ENCODE measurements at regions not wholly inside any gene's neighbourhood (a gene's known extent, or its start where the extent isn't known, plus 50 kb on each side); places are given as distances from the start of the nearest gene placed in this dataset.
"Not testable (repeated sequence)": the region's sequence is repeated elsewhere in the genome, so short reads cannot be mapped to it uniquely, and the experiment has no call there.

DNA sequence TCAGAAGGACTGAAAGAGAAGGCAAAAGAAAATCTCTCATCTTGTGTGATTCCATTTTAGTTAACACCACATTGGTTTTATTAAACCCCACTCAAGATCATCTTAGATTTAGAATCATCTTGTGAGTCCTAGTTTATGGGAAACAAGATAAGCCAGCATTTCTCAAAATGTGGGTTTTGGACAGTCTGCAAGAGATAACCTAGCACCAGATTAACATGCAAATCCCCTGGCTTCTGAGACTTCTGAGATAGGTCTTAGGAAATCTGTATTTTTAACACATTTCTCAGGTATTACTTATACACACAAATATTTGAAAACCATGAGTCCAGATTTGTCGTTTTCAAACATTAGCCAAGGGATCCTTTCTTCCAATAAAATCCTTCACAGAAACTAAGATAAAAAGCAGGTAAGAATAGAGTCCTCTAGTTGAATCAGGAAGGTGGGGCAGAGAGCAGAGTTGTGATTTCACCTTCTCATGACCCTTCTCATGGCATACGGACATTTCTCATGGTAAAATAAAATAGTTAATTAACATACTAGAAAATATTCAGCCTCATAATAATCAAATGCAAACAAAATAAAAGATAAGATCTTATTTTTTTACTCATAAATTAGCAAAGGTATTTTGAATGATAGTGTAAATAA, 287.2 kb upstream of the FN1 start:
- Histone ChIP-seq H3K36me3 (ENCODE audit: insufficient read depth) (no peaks in the 10 kb centered on the region), H3K27ac (ENCODE audit: low read depth) (no peak overlapping the region)
- WGBS = 43% methylated on average over 2 of the region's 2 CpGs

DNA sequence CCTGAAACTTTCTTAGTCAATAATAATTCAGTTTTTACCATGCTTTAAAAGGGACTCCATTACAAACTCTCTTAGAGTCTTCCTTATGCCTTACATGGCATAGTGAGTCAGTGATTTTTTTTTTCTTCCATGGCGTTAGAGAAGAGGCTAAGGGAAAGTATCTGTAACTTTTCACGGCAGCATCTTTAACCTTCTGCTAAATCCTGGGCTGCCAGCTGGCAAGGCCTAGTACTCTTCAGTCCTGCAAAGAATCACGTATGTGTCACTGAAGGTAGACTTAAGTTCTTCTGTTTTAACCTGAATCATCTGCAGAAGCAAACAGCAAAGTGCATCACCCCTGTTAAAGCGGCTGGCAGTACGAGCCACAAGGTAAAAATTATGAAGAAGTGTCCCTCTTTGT, 286.3 kb upstream of the FN1 start:
- H3K27ac ChIP-seq (ENCODE audit: low read depth) = no peak overlapping the region
- H3K4me1 ChIP-seq (ENCODE audit: insufficient read depth) = no peaks in the 10 kb centered on the region
- 51% methylated on average over 5 of the region's 5 CpGs for WGBS
- no peak overlapping the region for H3K4me3 ChIP-seq (ENCODE audit: low read depth, low read length)
- DNase-seq (ENCODE audit: extremely low spot score) = no peak
- H3K36me3 ChIP-seq (ENCODE audit: insufficient read depth) = no peaks in the 10 kb centered on the region

More for the DNA sequence above, 287.2 kb upstream of the FN1 start:
- H3K4me1 ChIP-seq (ENCODE audit: insufficient read depth) = no peaks in the 10 kb centered on the region
- DNase-seq (ENCODE audit: extremely low spot score) = no peak
- H3K4me3 ChIP-seq (ENCODE audit: low read depth, low read length) = no peak overlapping the region

DNA sequence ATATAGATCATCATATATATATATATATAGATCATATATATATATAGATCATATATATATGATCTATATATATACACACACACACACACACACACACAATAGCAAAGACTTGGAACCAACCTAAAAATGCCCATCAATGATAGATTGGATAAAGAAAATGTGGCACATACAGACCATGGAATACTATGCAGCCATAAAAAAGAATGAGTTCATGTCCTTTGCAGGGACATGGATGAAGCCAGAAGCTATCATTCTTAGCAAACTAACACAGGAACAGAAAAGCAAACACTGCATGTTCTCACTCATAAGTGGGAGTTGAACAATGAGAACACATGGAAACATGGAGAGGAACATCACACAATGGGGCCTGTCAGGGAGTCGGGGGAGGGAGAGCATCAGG, 285.6 kb upstream of the FN1 start:
- not testable (repeated sequence) for DNase-seq (ENCODE audit: extremely low spot score); H3K27ac ChIP-seq (ENCODE audit: low read depth); H3K36me3 ChIP-seq (ENCODE audit: insufficient read depth); H3K4me3 ChIP-seq (ENCODE audit: low read depth, low read length); H3K4me1 ChIP-seq (ENCODE audit: insufficient read depth)
- WGBS = 96% methylated on average over 1 of the region's 1 CpG

DNA sequence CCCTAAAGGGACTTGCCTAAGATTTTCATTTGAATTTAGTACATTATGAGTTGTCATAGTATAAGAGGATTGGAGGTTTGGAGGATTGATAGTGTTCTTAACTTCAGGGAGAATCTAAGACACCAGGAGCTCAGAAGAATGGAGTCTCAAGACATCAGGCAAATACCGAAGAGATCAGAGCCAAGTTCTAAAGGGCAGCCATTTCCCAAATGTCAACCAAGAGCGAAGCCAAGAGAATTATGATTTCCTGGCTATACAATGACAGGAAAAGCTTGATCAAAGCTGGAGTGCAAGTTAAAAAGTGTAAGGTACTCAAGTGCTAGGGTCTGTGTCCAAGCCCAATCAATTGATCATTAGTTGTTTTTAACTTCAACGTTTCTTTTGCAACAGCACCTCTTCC, 283.0 kb upstream of the FN1 start:
- 59% methylated on average over 3 of the region's 3 CpGs for WGBS
- no peak for DNase-seq (ENCODE audit: extremely low spot score)
- no peak overlapping the region for H3K4me3 ChIP-seq (ENCODE audit: low read depth, low read length)
- H3K36me3 ChIP-seq (ENCODE audit: insufficient read depth) = no peaks in the 10 kb centered on the region
- H3K27ac ChIP-seq (ENCODE audit: low read depth) = no peak overlapping the region
- no peaks in the 10 kb centered on the region for H3K4me1 ChIP-seq (ENCODE audit: insufficient read depth)

DNA sequence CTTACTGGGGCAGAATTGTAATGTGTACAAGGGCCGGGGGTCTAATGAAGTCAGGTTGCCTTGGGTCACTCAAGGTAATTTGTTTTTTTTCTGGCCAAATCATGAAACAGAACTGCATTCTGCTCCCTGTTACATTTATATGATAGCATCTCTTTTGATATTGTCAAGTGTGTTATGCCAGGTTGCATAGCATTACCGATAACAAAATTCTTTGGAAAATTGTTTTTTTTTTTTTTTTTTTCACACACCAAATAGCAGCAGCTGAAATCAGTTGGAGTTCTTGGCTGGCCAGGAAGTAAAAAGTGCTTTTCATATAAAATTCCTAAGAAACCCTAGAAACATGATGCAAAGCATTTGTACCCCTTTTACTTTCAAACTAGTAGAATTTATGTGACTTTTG, 282.6 kb upstream of the FN1 start:
- H3K4me3 ChIP-seq (ENCODE audit: low read depth, low read length) = no peak overlapping the region
- 27% methylated on average over 2 of the region's 2 CpGs for WGBS
- no peaks in the 10 kb centered on the region for H3K36me3 ChIP-seq (ENCODE audit: insufficient read depth)
- no peaks in the 10 kb centered on the region for H3K4me1 ChIP-seq (ENCODE audit: insufficient read depth)
- no peak for DNase-seq (ENCODE audit: extremely low spot score)
- no peak overlapping the region for H3K27ac ChIP-seq (ENCODE audit: low read depth)

DNA sequence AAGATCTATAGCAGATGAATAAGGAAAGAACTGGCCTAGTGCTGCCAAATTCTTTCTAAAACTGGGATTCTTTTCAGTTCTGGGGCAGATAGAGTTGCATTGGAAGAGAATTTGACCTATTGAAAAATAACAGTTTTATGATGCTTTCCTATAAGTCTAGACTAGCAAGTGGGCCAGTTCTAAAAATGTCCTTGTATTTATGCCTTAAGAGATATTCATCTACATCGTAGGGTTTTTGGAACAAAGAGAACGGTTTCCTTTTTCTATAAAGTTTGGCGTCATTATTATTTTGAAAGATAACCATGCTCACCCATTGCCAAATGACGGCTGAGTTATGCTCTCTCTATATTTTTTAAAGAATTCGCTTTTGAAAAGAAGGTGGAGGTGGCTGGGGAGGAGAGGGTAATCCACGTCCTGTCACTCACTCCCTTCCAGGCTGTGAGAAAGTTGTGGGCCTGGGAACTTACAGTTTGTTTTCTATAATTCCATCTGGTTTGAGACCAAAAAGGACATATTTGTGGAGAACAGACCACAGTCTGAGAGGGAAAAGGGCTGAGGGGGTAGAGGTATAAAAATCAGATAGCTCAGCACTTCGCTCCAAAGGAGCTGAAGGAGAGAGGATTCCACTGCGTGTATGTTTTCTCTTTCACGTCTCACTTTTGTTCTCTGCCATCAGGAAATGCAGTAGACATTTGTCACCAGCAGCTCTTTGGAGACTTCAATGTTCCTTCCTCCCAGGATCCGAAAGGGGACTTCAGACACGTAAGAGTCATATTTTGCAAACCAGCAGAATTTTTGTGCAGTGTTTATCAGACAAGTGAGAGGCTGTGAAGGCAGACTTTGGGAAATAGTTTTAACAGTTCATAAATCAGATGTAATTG, 281.9 kb upstream of the FN1 start:
- WGBS = 34% methylated on average over 11 of the region's 11 CpGs
- Histone ChIP-seq H3K36me3 (ENCODE audit: insufficient read depth) (no peaks in the 10 kb centered on the region), H3K4me3 (ENCODE audit: low read depth, low read length) (no peak overlapping the region), H3K4me1 (ENCODE audit: insufficient read depth) (no peaks in the 10 kb centered on the region), H3K27ac (ENCODE audit: low read depth) (no peak overlapping the region)
- DNase-seq (ENCODE audit: extremely low spot score) = peak; percentile 41

DNA sequence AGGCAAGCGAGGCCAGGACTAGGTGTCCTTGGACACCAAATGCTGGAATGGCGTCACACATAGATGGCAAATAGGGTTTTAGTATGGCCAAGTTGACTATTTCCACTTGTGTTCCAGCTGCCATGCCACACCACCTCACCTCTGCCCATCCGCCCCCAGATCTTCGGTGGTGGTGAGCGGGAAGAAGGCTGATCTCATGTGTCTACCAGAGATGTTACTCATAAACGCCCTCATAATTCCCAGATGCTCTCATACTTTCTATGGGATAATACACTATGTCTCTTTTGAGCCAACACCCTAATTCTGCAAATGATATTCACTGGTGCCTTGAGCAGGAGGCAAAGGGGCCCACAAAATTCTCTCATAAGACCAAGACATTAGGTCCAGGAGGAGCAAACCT, 281.1 kb upstream of the FN1 start:
- Histone ChIP-seq H3K4me3 (ENCODE audit: low read depth, low read length) (no peak overlapping the region), H3K4me1 (ENCODE audit: insufficient read depth) (no peaks in the 10 kb centered on the region), H3K27ac (ENCODE audit: low read depth) (no peak overlapping the region), H3K36me3 (ENCODE audit: insufficient read depth) (no peaks in the 10 kb centered on the region)
- no peak for DNase-seq (ENCODE audit: extremely low spot score)
- 92% methylated on average over 6 of the region's 6 CpGs for WGBS

DNA sequence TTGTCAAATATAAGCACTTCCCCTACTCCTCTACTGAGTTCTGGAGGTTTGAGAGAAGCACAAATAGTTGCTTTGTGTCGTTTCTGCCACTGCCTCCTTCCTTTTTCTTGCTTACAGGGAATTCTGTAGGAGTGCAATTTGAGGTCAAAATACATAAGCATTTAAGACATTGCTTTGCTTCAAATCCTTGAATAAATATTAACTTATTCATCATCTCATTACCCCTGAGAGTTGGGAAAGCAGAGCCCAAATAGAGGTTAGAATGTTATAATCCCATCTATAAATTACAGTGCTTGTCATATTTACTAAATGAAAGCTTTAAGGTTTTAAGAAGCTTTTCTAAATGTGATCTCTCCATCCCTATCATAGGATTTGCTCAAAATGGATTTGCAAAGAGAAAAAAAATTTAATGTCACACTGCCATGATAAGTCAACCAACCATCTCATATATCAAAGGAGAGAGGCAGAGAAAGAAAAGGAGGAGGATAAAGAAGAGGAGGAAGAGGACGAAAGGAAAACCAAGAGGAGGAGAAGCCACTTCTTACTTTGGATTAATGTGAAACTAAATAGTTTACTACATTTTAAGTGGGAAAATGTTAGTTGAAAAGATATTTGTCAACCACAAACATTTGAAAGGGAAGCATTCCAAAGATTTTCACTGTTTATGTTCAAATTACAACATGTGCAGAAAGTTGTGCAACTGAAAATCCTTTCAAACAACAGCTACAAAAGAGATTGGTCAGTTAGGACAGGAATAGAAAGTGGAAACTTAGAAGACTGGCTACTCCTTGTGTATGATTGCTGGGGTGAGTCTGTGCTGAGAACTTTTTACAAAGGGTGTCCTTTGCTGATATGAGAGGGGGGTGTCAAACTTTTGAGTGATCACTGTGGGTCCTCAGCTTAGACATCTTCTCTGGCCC, 277.3 kb upstream of the FN1 start:
- H3K36me3 ChIP-seq (ENCODE audit: insufficient read depth) = no peaks in the 10 kb centered on the region
- no peak overlapping the region for H3K27ac ChIP-seq (ENCODE audit: low read depth)
- DNase-seq (ENCODE audit: extremely low spot score) = no peak
- H3K4me1 ChIP-seq (ENCODE audit: insufficient read depth) = no peaks in the 10 kb centered on the region
- WGBS = 13% methylated on average over 2 of the region's 2 CpGs
- H3K4me3 ChIP-seq (ENCODE audit: low read depth, low read length) = no peak overlapping the region

DNA sequence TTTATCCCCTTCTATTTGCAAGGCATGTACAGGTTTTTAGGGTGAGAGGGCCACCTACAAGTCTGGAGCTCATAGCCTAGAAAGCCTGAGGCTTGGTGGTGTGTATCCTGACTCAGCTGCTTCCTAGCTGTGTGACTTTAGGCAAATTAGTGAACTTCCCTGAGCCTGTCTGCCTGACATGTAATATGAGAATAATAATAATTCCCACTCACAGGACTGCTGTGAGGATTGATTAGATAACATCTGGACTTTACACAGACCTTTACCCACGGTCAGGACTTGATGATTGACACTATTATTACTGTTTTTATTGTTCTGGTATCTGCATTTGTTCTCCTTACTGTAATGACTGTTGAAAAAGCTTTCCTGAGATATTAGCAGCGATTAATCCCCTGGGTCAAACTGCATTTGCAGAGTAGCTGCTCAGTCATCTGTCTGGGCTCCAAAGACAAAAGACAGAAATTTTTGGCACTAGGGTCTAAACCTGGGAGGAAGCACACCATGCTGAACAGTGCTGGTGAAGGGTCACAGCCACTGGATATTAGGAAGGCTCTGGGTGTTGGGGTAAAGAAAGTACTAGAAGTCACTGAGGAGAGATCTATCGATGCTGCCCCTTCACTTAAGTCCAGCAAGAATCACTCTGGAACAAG, 276.5 kb upstream of the FN1 start:
- H3K4me3 ChIP-seq (ENCODE audit: low read depth, low read length) = no peak overlapping the region
- DNase-seq (ENCODE audit: extremely low spot score) = no peak
- H3K27ac ChIP-seq (ENCODE audit: low read depth) = no peak overlapping the region
- no peaks in the 10 kb centered on the region for H3K4me1 ChIP-seq (ENCODE audit: insufficient read depth)
- 14% methylated on average over 3 of the region's 3 CpGs for WGBS
- no peaks in the 10 kb centered on the region for H3K36me3 ChIP-seq (ENCODE audit: insufficient read depth)

DNA sequence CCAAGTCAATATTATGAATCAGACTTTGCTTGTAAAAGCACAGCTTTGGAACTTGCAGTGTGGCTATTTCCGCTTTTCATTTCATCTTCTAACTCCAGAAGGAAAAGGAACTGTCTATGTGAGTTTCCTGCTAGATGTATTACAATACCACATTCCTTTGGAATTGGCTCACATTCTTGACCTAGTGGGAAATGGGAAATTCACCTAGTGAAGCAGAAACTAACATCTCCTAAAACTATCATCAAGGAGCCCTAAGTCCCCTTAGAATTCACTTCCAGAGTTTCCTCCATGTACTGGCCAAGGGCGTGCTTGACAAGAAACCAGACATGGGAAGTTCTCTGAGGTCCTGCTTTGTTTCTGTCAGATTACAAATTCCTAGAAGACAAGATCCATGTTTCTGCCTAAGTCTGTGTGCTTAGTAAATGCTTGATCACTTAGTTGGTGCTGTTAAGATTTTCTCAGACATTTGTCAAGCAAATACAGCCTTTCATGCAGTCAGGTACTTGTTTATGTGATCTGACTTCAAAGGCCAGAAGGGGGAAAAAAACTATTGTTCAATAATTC, 275.7 kb upstream of the FN1 start:
- WGBS = 59% methylated on average over 2 of the region's 2 CpGs
- H3K4me1 ChIP-seq (ENCODE audit: insufficient read depth) = no peaks in the 10 kb centered on the region
- H3K27ac ChIP-seq (ENCODE audit: low read depth) = peak overlapping the region; percentile 16
- no peak for DNase-seq (ENCODE audit: extremely low spot score)
- H3K4me3 ChIP-seq (ENCODE audit: low read depth, low read length) = no peak overlapping the region
- H3K36me3 ChIP-seq (ENCODE audit: insufficient read depth) = no peaks in the 10 kb centered on the region

DNA sequence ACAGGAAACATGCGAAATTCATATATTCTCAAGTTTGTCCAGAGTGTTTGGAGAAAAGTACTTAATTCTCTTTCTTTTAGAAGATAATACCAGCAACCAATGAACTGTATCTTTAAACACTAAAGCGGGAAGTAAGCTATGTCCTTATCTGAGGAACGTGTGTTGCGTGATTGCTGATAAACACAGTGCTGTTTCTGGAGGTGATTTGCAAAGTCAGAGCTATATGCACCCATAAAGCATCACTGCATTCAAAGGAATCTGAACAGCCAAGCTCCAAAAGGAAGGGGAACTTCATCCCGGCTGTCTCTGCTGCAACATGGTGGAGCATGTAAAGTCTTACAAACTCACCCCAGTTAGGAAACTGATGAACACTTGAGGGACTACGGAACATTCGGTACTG, 271.7 kb upstream of the FN1 start:
- H3K4me1 ChIP-seq (ENCODE audit: insufficient read depth) = no peaks in the 10 kb centered on the region
- no peak for DNase-seq (ENCODE audit: extremely low spot score)
- H3K36me3 ChIP-seq (ENCODE audit: insufficient read depth) = no peaks in the 10 kb centered on the region
- H3K4me3 ChIP-seq (ENCODE audit: low read depth, low read length) = no peak overlapping the region
- no peak overlapping the region for H3K27ac ChIP-seq (ENCODE audit: low read depth)
- WGBS = 56% methylated on average over 7 of the region's 7 CpGs

DNA sequence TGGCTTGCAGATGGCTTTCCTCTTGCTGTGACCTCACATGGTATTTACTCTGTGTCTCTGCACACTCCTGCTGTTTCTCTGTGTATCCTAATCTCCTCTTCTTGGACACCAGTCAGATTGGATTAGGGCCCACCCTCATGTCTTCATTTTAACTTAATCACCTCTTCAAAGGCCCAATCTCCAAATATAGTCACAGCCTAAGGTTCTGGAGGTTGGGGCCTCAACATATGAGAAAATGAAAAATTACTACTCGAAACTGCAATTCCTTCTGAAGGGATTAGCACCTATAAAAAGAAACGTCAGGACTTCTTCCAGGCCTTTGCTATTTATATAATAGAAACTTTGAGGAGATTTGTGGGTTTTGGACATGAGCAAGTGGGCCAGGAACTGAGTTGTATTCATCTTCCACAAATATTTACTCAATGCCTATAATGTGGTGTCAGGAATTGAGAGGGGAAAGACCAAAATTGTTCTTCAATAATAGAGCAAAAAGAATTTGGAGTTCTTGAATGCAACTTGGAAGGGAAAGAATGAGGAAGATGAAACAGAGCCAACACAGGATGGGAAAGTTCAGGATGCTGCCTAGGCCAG, 270.0 kb upstream of the FN1 start:
- H3K36me3 ChIP-seq (ENCODE audit: insufficient read depth) = no peaks in the 10 kb centered on the region
- no peak overlapping the region for H3K4me3 ChIP-seq (ENCODE audit: low read depth, low read length)
- no peak for DNase-seq (ENCODE audit: extremely low spot score)
- WGBS = 33% methylated on average over 2 of the region's 2 CpGs
- H3K4me1 ChIP-seq (ENCODE audit: insufficient read depth) = no peaks in the 10 kb centered on the region
- no peak overlapping the region for H3K27ac ChIP-seq (ENCODE audit: low read depth)

DNA sequence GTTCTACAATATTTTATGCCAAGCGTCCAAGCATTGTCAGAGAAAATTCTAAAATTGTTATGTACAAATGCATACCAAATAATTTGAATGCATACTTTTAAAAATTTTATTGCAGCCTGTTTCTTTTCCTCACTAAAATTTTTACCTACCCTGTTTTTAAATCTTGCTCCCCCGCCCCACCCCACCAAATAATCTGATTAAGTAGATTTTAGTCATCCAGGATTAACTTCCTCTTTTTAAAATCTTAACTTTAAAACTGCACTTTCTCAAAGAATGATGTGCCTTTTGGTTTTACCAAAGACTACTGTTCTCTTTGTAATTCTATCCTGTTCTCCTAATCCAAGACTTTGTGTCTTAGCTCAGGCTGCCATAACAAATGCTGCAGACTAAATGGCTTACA, 269.4 kb upstream of the FN1 start:
- 84% methylated on average over 2 of the region's 2 CpGs for WGBS

More for the DNA sequence above, 269.4 kb upstream of the FN1 start:
- Histone ChIP-seq H3K4me3 (ENCODE audit: low read depth, low read length) (no peak overlapping the region), H3K36me3 (ENCODE audit: insufficient read depth) (no peaks in the 10 kb centered on the region), H3K4me1 (ENCODE audit: insufficient read depth) (no peaks in the 10 kb centered on the region), H3K27ac (ENCODE audit: low read depth) (no peak overlapping the region)
- DNase-seq (ENCODE audit: extremely low spot score) = no peak

Measured in urinary bladder (tissue), 3 donors.